HFF-Myc (cell line): ENCODE measurements at regions not wholly inside any gene's neighbourhood (a gene's known extent, or its start where the extent isn't known, plus 50 kb on each side); places are given as distances from the start of the nearest gene placed in this dataset.

Experiments
- DNase-seq: peaks from one replicate; pipeline ENCODE4 v3.0.0-alpha.2; 2011; ENCODE audit warnings: low read depth; ENCODE audit errors: extremely low read depth
- H3K4me3 ChIP-seq: replicated peaks from 2 replicates; pipeline ENCODE4 v1.5.1; 2011; ENCODE audit warnings: low read depth, mild to moderate bottlenecking, control low read depth, low read length
- CTCF ChIP-seq: IDR thresholded peaks from 2 replicates; pipeline ENCODE4 v1.5.1; 2012; ENCODE audit warnings: mild to moderate bottlenecking, low read depth, low read length, control low read depth; ENCODE audit errors: missing control alignments

GRCh38 chr7:155993420-155994278, 181.4 kb upstream of the SHH start:
- DNase-seq, result no peak
- no peak for TF ChIP-seq CTCF
- no peak overlapping the region for H3K4me3 ChIP-seq

DNA sequence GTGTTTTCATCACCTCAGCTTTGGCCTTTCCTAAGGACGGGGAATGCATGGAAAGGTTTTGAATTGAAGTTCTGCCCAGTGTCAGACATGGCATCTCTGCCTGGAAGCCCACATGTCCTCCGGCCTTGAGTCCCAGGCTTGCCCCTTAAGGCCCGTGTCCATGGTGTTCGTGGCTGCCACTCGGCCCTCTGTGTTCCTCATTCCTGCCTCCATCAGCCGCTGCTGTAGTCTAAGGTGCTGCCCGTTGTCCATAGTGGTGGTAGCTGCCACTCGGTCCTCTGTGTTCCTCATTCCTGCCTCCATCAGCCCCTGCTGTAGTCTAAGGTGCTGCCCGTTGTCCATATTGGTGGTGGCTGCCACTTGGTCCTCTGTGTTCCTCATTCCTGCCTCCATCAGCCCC, 180.7 kb upstream of the SHH start:
- H3K4me3 ChIP-seq, result no peak overlapping the region
- no peak for TF ChIP-seq CTCF
- DNase-seq, result no peak

DNA sequence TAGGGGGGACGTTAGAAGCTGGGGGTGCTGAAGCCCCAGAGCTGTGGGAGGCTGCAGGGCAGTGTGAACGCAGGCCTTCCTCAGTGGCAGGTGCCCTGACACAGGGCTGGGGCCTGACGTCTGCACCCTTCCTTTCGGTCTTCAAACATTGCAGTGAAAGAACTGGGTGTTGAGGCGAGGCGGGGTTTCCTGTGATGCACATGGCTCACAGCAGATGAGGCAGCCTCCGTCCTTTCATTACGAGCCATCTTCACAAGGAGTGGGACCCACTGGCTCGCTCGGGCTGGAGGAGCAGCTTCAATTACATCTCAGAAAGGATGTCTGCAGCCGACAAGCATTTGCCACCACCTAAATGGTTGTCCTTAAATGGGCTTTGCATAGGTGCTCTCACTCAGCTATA, 180.3 kb upstream of the SHH start:
- TF ChIP-seq CTCF, result no peak
- DNase-seq, result no peak
- no peak overlapping the region for H3K4me3 ChIP-seq

DNA sequence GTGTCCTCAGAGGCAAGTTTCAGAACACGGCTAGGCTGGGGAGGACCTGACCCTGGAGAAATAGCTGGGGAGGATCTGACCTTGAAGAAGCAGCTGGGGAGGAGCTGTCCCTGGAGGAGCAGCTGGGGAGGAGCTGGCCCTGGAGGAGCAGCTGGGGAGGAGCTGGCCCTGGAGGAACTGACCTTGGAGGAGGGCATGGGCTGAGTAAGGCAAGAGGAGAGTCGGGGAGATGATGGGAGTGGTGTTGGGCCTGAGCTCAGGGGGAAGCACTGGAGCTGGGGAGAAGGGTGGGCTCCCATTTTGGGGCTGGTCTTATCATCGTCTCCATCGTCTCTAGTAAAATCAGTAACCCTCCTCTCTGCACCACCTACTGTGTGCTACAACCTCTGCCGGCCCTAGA, 179.8 kb upstream of the SHH start:
- DNase-seq, result no peak
- no peak overlapping the region for H3K4me3 ChIP-seq
- no peak for TF ChIP-seq CTCF

- no peak overlapping the region for H3K4me3 ChIP-seq
- TF ChIP-seq CTCF, result no peak
- no peak for DNase-seq
Measured at GRCh38 chr7:155991470-155991869, 179.2 kb upstream of the SHH start.

- no peak overlapping the region for H3K4me3 ChIP-seq
- no peak for TF ChIP-seq CTCF
- no peak for DNase-seq
Measured at GRCh38 chr7:155988416-155988815, 176.2 kb upstream of the SHH start.
